ENCODE measurements at regions not wholly inside any gene's neighbourhood (a gene's known extent, or its start where the extent isn't known, plus 50 kb on each side); places are given as distances from the start of the nearest gene placed in this dataset.

DNA sequence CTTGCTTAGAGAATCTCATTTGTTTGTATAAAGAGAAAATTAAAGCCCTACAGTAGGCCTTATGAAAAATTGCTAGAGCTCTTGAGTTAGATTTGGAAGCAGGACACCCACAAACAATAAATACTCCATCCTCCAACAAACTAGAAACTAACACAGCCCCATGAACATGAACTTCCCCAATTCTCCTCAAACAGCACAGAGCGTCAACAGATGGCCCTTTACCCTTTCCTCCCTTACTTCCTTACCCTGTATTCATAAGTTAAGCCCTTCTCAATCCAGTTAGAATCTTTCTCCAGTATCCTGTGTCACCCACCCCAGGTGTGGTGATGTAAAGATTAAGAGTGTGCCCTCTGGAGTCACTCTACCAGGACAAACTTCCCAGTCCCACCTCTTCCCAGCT is 113.7 kb downstream of the UNC5CL start:
- DNase-seq (no peak), ATAC-seq (no peak)
- WGBS (ENCODE audit: insufficient coverage, low coverage, low lambda C conversion rate, missing lambda C conversion rate): 62% methylated on average over 1 of the region's 1 CpG
- H3K36me3 ChIP-seq: no peaks in the 10 kb centered on the region
- no peaks in the 10 kb centered on the region for H3K27me3 ChIP-seq
- no peaks in the 10 kb centered on the region for H3K4me1 ChIP-seq
- H3K9me3 ChIP-seq: no peaks in the 10 kb centered on the region
- H3K27ac ChIP-seq: no peak overlapping the region
- intact Hi-C loops (cut with DNase I): no loop called here
- H3K4me3 ChIP-seq: no peak overlapping the region
- TF ChIP-seq, protein P1, sequence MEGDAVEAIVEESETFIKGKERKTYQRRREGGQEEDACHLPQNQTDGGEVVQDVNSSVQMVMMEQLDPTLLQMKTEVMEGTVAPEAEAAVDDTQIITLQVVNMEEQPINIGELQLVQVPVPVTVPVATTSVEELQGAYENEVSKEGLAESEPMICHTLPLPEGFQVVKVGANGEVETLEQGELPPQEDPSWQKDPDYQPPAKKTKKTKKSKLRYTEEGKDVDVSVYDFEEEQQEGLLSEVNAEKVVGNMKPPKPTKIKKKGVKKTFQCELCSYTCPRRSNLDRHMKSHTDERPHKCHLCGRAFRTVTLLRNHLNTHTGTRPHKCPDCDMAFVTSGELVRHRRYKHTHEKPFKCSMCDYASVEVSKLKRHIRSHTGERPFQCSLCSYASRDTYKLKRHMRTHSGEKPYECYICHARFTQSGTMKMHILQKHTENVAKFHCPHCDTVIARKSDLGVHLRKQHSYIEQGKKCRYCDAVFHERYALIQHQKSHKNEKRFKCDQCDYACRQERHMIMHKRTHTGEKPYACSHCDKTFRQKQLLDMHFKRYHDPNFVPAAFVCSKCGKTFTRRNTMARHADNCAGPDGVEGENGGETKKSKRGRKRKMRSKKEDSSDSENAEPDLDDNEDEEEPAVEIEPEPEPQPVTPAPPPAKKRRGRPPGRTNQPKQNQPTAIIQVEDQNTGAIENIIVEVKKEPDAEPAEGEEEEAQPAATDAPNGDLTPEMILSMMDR (IDR thresholded peaks at IDR 0.05): no peak
- TF ChIP-seq POLR2A (IDR thresholded peaks at IDR 0.05): no peak

DNA sequence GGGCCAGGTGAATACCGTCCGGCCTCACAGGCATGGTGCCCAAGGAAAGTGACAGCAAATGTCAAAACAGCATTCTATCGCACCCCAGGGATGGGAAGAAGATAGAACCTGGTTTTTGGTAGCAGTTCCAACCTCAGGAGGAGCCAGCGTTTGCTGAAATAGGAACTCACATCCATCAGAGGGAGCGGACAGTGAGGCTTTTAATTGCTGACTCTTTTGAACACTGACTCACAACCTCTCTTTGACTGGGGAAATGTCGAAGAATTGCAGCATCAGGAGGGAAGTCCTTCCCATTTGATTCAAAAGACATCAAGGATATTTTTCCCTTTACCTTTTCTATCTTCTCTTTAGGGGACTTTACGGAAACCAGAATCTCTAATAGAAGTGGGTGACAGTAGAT is 114.2 kb downstream of the UNC5CL start:
- no peak for DNase-seq
- TF ChIP-seq, protein P1 (IDR thresholded peaks at IDR 0.05): no peak
- no peak for TF ChIP-seq POLR2A (IDR thresholded peaks at IDR 0.05)
- intact Hi-C loops (cut with DNase I): no loop called here
- Histone ChIP-seq H3K27me3 (no peaks in the 10 kb centered on the region), H3K4me1 (no peaks in the 10 kb centered on the region), H3K36me3 (no peaks in the 10 kb centered on the region), H3K4me3 (no peak overlapping the region), H3K27ac (no peak overlapping the region), H3K9me3 (no peaks in the 10 kb centered on the region)
- no peak for ATAC-seq
- WGBS (ENCODE audit: insufficient coverage, low coverage, low lambda C conversion rate, missing lambda C conversion rate): 83% methylated on average over 7 of the region's 7 CpGs

DNA sequence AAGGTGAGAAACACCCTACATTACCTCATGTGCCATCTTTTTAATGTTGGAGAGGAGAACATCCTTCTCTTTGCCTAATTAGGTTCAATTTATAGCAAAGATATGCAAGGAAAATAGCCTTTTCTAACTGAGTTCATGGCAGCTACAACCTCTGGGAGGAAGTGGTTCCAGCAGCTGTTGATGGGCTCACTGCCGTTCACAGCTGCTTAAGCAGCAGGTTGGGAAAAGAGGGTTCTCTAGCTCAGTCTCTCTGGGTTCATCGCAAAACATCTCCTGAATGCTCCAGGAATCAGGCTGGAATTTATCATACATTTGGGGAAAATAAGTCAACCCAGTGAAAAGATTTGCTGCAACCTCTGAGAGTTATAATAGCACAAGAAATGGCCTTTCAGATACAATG is 115.1 kb downstream of the UNC5CL start:
- Histone ChIP-seq H3K36me3 (no peaks in the 10 kb centered on the region), H3K4me3 (no peak overlapping the region), H3K9me3 (no peaks in the 10 kb centered on the region), H3K4me1 (no peaks in the 10 kb centered on the region), H3K27ac (no peak overlapping the region), H3K27me3 (no peaks in the 10 kb centered on the region)
- TF ChIP-seq, protein P1 (IDR thresholded peaks at IDR 0.05): no peak
- no peak for TF ChIP-seq POLR2A (IDR thresholded peaks at IDR 0.05)
- intact Hi-C loops (cut with DNase I): no loop called here
- WGBS (ENCODE audit: insufficient coverage, low coverage, low lambda C conversion rate, missing lambda C conversion rate): 40% methylated on average over 2 of the region's 2 CpGs
- ATAC-seq (no peak), DNase-seq (no peak)

DNA sequence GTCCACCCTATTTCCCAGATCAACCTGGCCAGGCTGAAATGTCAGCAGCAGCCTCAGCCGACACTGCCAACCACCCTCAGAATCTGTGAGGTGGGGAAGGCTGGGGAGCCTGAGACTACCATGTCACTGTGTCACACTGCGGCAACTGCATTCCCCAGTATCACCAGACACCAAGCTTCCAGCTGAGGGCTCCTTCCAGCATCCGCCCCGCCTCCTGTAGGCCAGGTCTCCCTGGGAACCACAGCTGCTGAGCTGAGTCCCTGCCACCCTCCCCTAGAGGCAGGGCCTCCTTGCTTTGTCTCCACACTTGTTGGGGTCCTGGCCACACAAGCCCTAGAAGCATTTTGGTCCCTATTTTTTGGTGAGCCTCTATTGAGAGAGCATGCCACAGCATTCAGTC is 115.7 kb downstream of the UNC5CL start:
- no peak for TF ChIP-seq POLR2A (IDR thresholded peaks at IDR 0.05)
- TF ChIP-seq, protein P1 (IDR thresholded peaks at IDR 0.05): no peak
- Histone ChIP-seq H3K27me3 (no peaks in the 10 kb centered on the region), H3K27ac (no peak overlapping the region), H3K4me3 (no peak overlapping the region), H3K36me3 (no peaks in the 10 kb centered on the region), H3K9me3 (no peaks in the 10 kb centered on the region), H3K4me1 (no peaks in the 10 kb centered on the region)
- intact Hi-C loops (cut with DNase I): no loop called here
- no CpG with 5 or more reads among the region's 4 CpGs for WGBS (ENCODE audit: insufficient coverage, low coverage, low lambda C conversion rate, missing lambda C conversion rate)
- ATAC-seq (no peak), DNase-seq (no peak)

DNA sequence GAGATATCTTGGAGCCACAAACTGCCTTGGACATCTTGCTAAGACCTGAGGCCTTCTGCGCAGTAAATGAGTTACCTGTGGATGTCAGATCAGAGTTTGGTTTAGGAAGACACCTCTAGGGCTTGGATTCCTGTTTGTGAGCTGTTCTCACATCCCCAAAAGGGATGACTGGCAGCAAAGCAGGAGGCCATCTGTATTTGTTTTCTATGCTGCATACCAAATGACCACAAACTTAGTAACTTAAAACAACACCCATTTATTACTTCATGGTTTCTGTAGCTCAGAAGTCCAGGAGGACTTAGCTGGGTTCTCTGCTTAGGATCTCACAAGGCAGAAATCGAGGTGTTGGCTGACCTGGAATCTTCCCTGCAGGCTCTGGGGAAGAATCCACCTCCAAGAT is 116.7 kb downstream of the UNC5CL start:
- TF ChIP-seq, protein P1 (IDR thresholded peaks at IDR 0.05): no peak
- no peak for TF ChIP-seq POLR2A (IDR thresholded peaks at IDR 0.05)
- Histone ChIP-seq H3K9me3 (no peaks in the 10 kb centered on the region), H3K4me3 (no peak overlapping the region), H3K36me3 (no peaks in the 10 kb centered on the region), H3K4me1 (no peaks in the 10 kb centered on the region), H3K27ac (no peak overlapping the region), H3K27me3 (no peaks in the 10 kb centered on the region)
- WGBS (ENCODE audit: insufficient coverage, low coverage, low lambda C conversion rate, missing lambda C conversion rate): 100% methylated on average over 1 of the region's 2 CpGs
- DNase-seq: no peak
- no peak for ATAC-seq
- intact Hi-C loops (cut with DNase I): no loop called here

All from right lobe of liver (tissue), 6 donors.